Mesendoderm (in vitro differentiated cells): ENCODE measurements at regions not wholly inside any gene's neighbourhood (a gene's known extent, or its start where the extent isn't known, plus 50 kb on each side); places are given as distances from the start of the nearest gene placed in this dataset.

Source experiments
- DNase-seq: peaks from one replicate; pipeline ENCODE4 v3.0.0; 2013
- H2AK5ac ChIP-seq: 2 replicates; pipeline ENCODE4 v1.6.1; 2013; ENCODE audit warnings: low read length, inconsistent platforms
- H2BK120ac ChIP-seq: 2 replicates; pipeline ENCODE4 v1.6.1; 2013; ENCODE audit warnings: low read depth, mild to moderate bottlenecking, low read length, moderate library complexity, mixed read lengths
- H2BK15ac ChIP-seq: replicated peaks from 2 replicates; pipeline ENCODE4 v1.6.1; 2013; ENCODE audit warnings: low read depth, mild to moderate bottlenecking, moderate library complexity
- H2BK5ac ChIP-seq: 2 replicates; pipeline ENCODE4 v1.6.1; 2013; ENCODE audit warnings: low read length, inconsistent platforms
- H3K18ac ChIP-seq: 2 replicates; pipeline ENCODE4 v1.6.1; 2013; ENCODE audit warnings: mild to moderate bottlenecking, low read length, mixed read lengths
- H3K23ac ChIP-seq: one replicate; pipeline ENCODE4 v1.6.1; 2013; ENCODE audit warnings: low read length
- H3K27ac ChIP-seq: 2 replicates; pipeline ENCODE4 v1.5.1; 2013; ENCODE audit warnings: low read depth, mild to moderate bottlenecking, inconsistent platforms, low read length, moderate library complexity
- H3K27me3 ChIP-seq: 2 replicates; pipeline ENCODE4 v1.6.1; 2013; ENCODE audit warnings: low read length, control low read depth, mild to moderate bottlenecking, inconsistent platforms; ENCODE audit not compliant: insufficient read depth, poor library complexity
- H3K36me3 ChIP-seq: 2 replicates; pipeline ENCODE4 v1.6.1; 2013; ENCODE audit warnings: low read length, inconsistent platforms; ENCODE audit not compliant: control insufficient read depth, insufficient read depth
- H3K4ac ChIP-seq: one replicate; pipeline ENCODE4 v1.6.1; 2013; ENCODE audit warnings: low read depth, mild to moderate bottlenecking, low read length, moderate library complexity
- H3K4me1 ChIP-seq: 2 replicates; pipeline ENCODE4 v1.6.1; 2013; ENCODE audit warnings: low read depth, low read length, inconsistent platforms; ENCODE audit not compliant: control insufficient read depth
- H3K4me2 ChIP-seq: 2 replicates; pipeline ENCODE4 v1.6.1; 2013; ENCODE audit warnings: low read length
- H3K4me3 ChIP-seq: 2 replicates; pipeline ENCODE4 v1.5.1; 2013; ENCODE audit warnings: mild to moderate bottlenecking, low read length
- H3K56ac ChIP-seq: one replicate; pipeline ENCODE4 v1.6.1; 2013; ENCODE audit warnings: low read length
- H3K79me1 ChIP-seq: 2 replicates; pipeline ENCODE4 v1.6.1; 2013; ENCODE audit warnings: low read length, inconsistent platforms
- H3K79me2 ChIP-seq: 2 replicates; pipeline ENCODE4 v1.6.1; 2013; ENCODE audit warnings: mild to moderate bottlenecking, low read length; ENCODE audit not compliant: control insufficient read depth, insufficient read depth
- H3K9ac ChIP-seq: 2 replicates; pipeline ENCODE4 v1.6.1; 2013; ENCODE audit warnings: low read length, inconsistent platforms
- H4K5ac ChIP-seq: one replicate; pipeline ENCODE4 v1.6.1; 2013; ENCODE audit warnings: low read length
- H4K8ac ChIP-seq: one replicate; pipeline ENCODE4 v1.6.1; 2013; ENCODE audit warnings: low read depth, mild to moderate bottlenecking, control low read depth, low read length, moderate library complexity
- WGBS: extraction: QIAGEN DNeasy Blood & Tissue Kit; methylation state at CpG from one replicate; pipeline ENCODE4 v1.1.7; 2013; ENCODE audit warnings: low lambda C conversion rate, missing lambda C conversion rate; ENCODE audit not compliant: insufficient coverage; ENCODE audit errors: extremely low coverage; 5-methylcytosine and 5-hydroxymethylcytosine counted together

DNA sequence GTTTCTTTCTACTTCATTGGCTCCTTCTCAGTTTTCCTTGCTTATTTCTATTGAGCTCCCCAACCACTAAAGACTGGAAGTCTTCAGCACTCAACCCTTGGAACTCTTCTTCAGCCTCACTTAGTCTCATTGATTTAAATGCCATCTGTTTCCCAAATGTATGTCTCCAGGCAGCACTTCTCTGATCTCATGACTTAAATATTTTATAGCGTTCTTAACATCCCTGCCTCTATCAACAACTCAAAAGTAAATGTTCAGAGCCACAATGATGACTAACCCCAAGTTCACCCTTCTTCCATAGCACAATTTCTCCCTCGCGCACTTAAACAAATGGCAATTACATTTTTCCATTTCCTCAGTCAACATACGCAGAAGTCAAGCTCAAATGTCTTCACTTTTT is 1393.3 kb downstream of the ARAP2 start:
- H4K5ac ChIP-seq = no peak overlapping the region
- no peaks in the 10 kb centered on the region for H3K79me1 ChIP-seq
- no peak overlapping the region for H2BK5ac ChIP-seq
- no peak overlapping the region for H2AK5ac ChIP-seq
- H3K18ac ChIP-seq = no peak overlapping the region
- H3K27me3 ChIP-seq = no peaks in the 10 kb centered on the region
- no CpG with 5 or more reads among the region's 4 CpGs for WGBS
- H2BK120ac ChIP-seq = no peak overlapping the region
- H3K23ac ChIP-seq = no peak overlapping the region
- H2BK15ac ChIP-seq = no peak overlapping the region
- H3K4me3 ChIP-seq = no peak overlapping the region
- H3K4me1 ChIP-seq = no peaks in the 10 kb centered on the region
- H4K8ac ChIP-seq = no peak overlapping the region
- H3K56ac ChIP-seq = no peak overlapping the region
- no peak overlapping the region for H3K9ac ChIP-seq
- H3K36me3 ChIP-seq = no peaks in the 10 kb centered on the region
- H3K79me2 ChIP-seq = no peaks in the 10 kb centered on the region
- H3K27ac ChIP-seq = no peak overlapping the region
- no peak for DNase-seq
- no peak overlapping the region for H3K4me2 ChIP-seq
- no peak overlapping the region for H3K4ac ChIP-seq

DNA sequence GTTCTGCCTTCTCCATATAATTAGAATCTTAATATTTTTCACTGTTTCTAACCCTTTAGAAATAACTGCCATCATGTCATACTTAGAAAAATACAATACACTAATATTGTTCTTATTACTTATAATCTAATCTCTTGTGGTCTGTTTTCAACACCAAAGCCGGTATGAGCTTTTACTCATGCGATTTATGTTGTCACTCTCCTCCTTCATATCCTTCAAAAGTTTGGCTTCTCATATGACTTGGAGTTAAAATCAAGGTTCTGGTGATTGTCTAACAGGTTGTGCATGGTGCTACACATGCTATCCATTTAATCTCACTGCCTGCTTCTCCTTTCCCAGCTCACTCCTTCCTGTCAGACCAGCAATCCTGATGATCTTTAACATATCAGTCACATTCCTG is 1392.9 kb downstream of the ARAP2 start:
- H3K4me3 ChIP-seq = no peak overlapping the region
- no peak overlapping the region for H4K8ac ChIP-seq
- WGBS = no CpG with 5 or more reads among the region's 2 CpGs
- H3K4me1 ChIP-seq = no peaks in the 10 kb centered on the region
- no peak overlapping the region for H3K18ac ChIP-seq
- no peaks in the 10 kb centered on the region for H3K27me3 ChIP-seq
- no peaks in the 10 kb centered on the region for H3K79me1 ChIP-seq
- no peak overlapping the region for H2AK5ac ChIP-seq
- H3K27ac ChIP-seq = no peak overlapping the region
- no peak overlapping the region for H3K23ac ChIP-seq
- H2BK5ac ChIP-seq = no peak overlapping the region
- no peak overlapping the region for H3K4ac ChIP-seq
- no peak overlapping the region for H3K56ac ChIP-seq
- H4K5ac ChIP-seq = no peak overlapping the region
- H3K79me2 ChIP-seq = no peaks in the 10 kb centered on the region
- H3K9ac ChIP-seq = no peak overlapping the region
- no peak for DNase-seq
- H2BK120ac ChIP-seq = no peak overlapping the region
- no peak overlapping the region for H2BK15ac ChIP-seq
- H3K36me3 ChIP-seq = no peaks in the 10 kb centered on the region
- no peak overlapping the region for H3K4me2 ChIP-seq

DNA sequence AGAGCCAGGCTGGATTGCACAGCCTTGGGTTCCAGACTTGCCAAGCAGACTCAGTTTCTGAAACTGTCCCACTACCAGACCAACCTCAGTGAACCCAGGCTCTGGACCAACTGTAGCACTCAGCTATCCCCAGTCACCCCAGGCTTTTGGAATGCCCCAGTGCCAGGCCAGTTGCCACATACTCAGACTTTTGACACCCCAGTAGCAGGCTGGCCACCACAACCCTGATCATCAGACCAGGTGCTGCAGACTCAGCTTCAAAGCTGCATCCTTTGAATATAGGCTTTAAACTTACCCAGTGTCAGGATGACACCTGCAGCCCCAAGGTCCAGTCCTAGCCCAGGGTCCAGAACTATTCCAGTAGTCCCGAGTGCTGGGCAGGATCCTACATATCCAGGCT is 1389.9 kb downstream of the ARAP2 start:
- H2BK120ac ChIP-seq = no peak overlapping the region
- H3K27ac ChIP-seq = no peak overlapping the region
- DNase-seq = no peak
- H3K79me1 ChIP-seq = no peaks in the 10 kb centered on the region
- no peak overlapping the region for H3K4me3 ChIP-seq
- H3K4me1 ChIP-seq = no peaks in the 10 kb centered on the region
- H2BK5ac ChIP-seq = no peak overlapping the region
- no peak overlapping the region for H2AK5ac ChIP-seq
- no peak overlapping the region for H3K4ac ChIP-seq
- H3K56ac ChIP-seq = no peak overlapping the region
- H3K36me3 ChIP-seq = no peaks in the 10 kb centered on the region
- WGBS = no CpG with 5 or more reads among the region's 1 CpG
- H3K18ac ChIP-seq = no peak overlapping the region
- H4K5ac ChIP-seq = no peak overlapping the region
- no peak overlapping the region for H3K23ac ChIP-seq
- no peaks in the 10 kb centered on the region for H3K79me2 ChIP-seq
- H3K4me2 ChIP-seq = no peak overlapping the region
- no peaks in the 10 kb centered on the region for H3K27me3 ChIP-seq
- no peak overlapping the region for H2BK15ac ChIP-seq
- no peak overlapping the region for H4K8ac ChIP-seq
- H3K9ac ChIP-seq = no peak overlapping the region

DNA sequence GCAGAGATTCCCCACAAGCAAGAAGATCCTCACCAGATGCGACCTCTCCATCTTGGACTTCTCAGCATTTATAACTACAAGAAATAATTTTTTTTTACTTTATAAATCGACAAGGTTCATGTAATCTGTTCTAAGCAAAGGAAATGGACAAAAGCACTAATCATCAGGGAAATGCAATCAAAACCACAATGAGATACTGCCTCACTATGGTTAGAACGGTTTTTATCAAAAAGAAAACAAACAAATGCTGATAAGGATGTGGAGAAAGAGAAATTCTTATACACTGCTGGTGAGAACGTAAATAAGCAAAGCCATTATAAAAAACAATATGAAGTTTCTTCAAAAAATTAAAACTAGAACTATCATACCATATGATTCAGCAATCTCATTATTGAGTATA is 1382.6 kb downstream of the ARAP2 start:
- peak; percentile 34 for DNase-seq
- Histone ChIP-seq H3K27ac (no peak overlapping the region), H3K56ac (no peak overlapping the region), H3K79me1 (no peaks in the 10 kb centered on the region), H3K4me2 (no peak overlapping the region), H2BK120ac (no peak overlapping the region), H3K23ac (no peak overlapping the region), H3K79me2 (no peaks in the 10 kb centered on the region), H3K36me3 (no peaks in the 10 kb centered on the region), H2BK5ac (no peak overlapping the region), H3K18ac (no peak overlapping the region), H4K5ac (no peak overlapping the region), H3K4me1 (no peaks in the 10 kb centered on the region), H4K8ac (no peak overlapping the region), H3K4me3 (no peak overlapping the region), H3K9ac (no peak overlapping the region), H2BK15ac (no peak overlapping the region), H3K27me3 (no peaks in the 10 kb centered on the region), H3K4ac (no peak overlapping the region), H2AK5ac (no peak overlapping the region)
- WGBS = no CpG with 5 or more reads among the region's 4 CpGs

DNA sequence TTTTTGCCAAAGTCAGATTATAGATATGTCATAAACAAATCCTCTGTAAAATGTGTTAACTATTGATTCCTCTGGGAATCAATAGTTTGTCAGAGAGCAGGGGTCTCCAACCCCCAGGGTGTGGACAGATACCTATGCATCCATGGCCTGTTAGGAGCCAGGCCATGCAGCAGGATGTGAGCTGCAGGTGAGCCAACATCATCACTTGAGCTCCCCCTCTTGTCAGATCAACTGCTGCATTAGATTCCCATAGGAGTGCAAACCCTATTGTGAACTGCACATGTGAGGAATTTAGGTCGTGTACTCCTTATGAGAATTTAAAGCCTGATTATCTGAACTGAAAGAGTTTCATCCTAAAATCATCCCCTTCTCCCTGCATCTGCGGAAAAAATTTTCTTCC is 1365.4 kb downstream of the ARAP2 start:
- no peak overlapping the region for H3K56ac ChIP-seq
- no peaks in the 10 kb centered on the region for H3K79me1 ChIP-seq
- no peak overlapping the region for H3K4me3 ChIP-seq
- DNase-seq = peak; percentile 18
- H3K4me2 ChIP-seq = no peak overlapping the region
- no peak overlapping the region for H3K27ac ChIP-seq
- H4K5ac ChIP-seq = no peak overlapping the region
- no peak overlapping the region for H4K8ac ChIP-seq
- no peaks in the 10 kb centered on the region for H3K36me3 ChIP-seq
- no peak overlapping the region for H2BK15ac ChIP-seq
- WGBS = no CpG with 5 or more reads among the region's 2 CpGs
- H2BK5ac ChIP-seq = no peak overlapping the region
- no peak overlapping the region for H2AK5ac ChIP-seq
- no peak overlapping the region for H3K4ac ChIP-seq
- H3K4me1 ChIP-seq = no peaks in the 10 kb centered on the region
- H3K9ac ChIP-seq = no peak overlapping the region
- no peak overlapping the region for H3K23ac ChIP-seq
- no peak overlapping the region for H3K18ac ChIP-seq
- H3K79me2 ChIP-seq = no peaks in the 10 kb centered on the region
- no peak overlapping the region for H2BK120ac ChIP-seq
- no peaks in the 10 kb centered on the region for H3K27me3 ChIP-seq

DNA sequence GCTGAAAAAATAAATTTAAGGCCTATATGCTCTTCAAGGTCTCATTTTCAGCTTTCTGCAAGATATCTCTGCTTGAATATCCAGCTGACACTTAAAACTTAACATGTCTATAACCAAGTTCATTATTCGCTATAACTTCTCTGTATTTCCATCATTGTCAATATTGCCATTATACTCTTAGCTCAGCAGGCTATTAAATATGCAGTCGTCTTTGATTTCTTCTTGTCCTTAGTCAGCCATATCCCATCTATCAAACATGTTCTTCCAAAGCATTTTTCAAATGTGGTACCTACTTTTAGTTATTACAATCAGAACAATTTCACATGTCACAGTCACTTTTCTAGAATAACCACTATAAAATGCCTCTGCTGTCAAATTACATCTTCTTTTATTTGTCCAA is 1364.1 kb downstream of the ARAP2 start:
- no peak overlapping the region for H3K56ac ChIP-seq
- H2BK15ac ChIP-seq = no peak overlapping the region
- H4K8ac ChIP-seq = no peak overlapping the region
- no peak overlapping the region for H2AK5ac ChIP-seq
- no peak overlapping the region for H3K18ac ChIP-seq
- no peak overlapping the region for H3K4me2 ChIP-seq
- no peak overlapping the region for H2BK120ac ChIP-seq
- no peak overlapping the region for H3K27ac ChIP-seq
- no peak overlapping the region for H4K5ac ChIP-seq
- no peak overlapping the region for H3K4ac ChIP-seq
- no peaks in the 10 kb centered on the region for H3K79me2 ChIP-seq
- DNase-seq = no peak
- no peaks in the 10 kb centered on the region for H3K4me1 ChIP-seq
- H3K4me3 ChIP-seq = no peak overlapping the region
- H3K23ac ChIP-seq = no peak overlapping the region
- H2BK5ac ChIP-seq = no peak overlapping the region
- H3K79me1 ChIP-seq = no peaks in the 10 kb centered on the region
- no peak overlapping the region for H3K9ac ChIP-seq
- WGBS = no CpG with 5 or more reads among the region's 2 CpGs
- no peaks in the 10 kb centered on the region for H3K36me3 ChIP-seq
- H3K27me3 ChIP-seq = no peaks in the 10 kb centered on the region
